Fibroblast of skin of scalp (primary cell): ENCODE measurements at regions not wholly inside any gene's neighbourhood (a gene's known extent, or its start where the extent isn't known, plus 50 kb on each side); places are given as distances from the start of the nearest gene placed in this dataset.
"Not testable (repeated sequence)": the region's sequence is repeated elsewhere in the genome, so short reads cannot be mapped to it uniquely, and the experiment has no call there.

Experiments
- DNase-seq: peaks from one replicate; pipeline ENCODE4 v3.0.0-alpha.2; 2013

DNA sequence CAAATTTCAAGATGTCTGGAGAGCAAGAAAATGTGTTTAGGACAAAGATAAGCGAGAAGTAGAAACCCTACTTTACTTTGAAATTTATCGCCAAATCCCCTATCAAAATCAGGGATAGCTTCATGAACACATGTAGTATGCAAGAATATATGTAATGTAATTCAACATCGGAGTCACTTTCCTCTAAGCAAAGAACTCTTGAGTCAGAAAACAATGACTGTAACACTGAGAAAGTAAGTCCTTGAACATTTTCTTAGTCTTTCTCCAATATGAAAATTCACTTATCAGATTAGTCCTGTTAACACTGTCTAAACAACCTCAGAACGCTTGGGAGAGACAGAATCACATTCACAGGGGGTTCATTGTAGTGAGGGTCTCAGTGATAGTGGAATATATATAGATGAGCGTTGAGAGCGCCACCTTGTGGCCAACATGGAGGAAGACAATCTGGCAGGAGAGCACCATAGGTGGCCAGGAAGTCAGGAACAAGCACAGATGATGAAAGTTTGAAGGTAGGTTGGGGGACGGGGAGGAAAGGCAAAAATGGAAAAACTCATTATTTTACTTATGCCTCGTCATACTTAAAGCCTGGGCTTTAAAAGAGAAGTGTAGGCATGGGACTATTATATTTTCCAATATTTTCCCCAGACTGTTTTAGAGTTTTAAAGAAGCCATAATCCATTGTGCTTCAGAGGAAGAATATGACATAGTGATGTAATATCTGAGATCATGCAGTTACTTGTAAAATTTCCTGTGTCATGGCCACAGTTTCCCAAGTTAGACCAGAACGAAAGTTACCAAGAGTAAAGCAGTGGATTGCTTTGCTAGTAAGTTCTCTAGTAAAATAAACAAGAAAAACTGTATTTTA lies 115.5 kb upstream of the GNAI1 start:
- peak; percentile 64 for DNase-seq

DNA sequence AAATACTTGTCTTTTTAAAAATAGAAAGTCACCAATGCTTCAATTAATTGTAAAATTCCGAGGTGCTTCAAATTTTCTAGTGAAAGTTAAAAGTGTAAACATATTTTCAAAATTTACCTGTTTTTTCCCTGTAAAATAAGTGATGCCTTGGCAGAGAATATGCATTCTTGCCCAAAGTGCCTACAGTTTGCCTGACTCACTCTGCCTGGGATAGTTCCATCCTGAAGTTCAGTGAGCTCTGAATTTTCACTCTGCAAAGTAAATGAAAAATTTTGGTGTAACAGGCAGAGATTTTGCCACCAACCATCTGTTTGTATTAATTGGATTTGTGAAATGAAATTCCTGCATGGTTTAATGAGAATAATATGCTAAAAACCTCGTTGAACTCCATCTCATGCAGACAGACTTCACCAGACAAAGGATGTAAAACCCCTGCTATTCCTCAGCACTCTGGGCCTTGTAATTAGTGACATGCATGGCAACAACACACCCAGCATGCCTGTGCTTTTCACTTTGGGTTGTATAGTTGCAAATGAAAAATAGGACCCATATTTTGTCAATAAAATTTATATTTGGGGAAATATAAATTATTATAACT lies 117.4 kb upstream of the GNAI1 start:
- no peak for DNase-seq

DNA sequence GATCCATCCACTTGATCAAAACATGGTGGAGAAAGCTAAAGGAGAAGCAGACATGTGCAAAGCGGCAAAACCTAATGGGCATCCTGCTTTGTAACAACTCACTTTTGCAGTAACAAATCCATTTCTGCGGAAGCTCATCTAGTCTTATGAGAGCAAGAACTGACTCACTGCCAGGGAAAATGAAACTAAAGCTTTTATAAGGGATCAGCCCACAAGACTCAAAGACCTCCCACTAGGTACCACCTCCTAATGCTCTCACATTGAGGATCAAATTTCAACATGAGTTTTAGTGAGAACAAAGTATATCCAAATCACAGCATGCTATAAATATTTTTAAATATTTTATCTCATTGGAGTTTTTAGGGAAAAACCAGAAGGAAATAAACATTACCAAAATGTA lies 120.1 kb upstream of the GNAI1 start:
- DNase-seq = peak; percentile 68

DNA sequence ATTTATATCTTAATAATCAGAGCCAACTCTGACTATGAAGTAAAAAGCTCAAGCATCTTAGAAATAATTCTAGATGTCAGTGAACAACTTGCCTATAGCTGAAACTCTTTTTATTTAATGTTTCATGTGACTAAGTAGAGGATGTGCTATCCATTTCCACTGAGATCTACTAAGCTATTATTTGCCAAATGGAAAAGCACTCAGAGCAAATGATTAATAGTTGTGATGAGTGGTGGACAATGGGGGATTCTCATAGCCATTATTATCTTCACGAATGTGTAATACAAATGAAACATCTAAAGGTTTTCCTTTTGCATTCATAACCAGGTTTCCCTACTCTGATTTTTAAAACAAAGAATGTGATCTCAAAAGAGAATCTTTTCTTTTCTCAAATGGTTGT lies 126.6 kb upstream of the GNAI1 start:
- no peak for DNase-seq

GRCh38 chr7:80002865-80003264 lies 131.8 kb upstream of the GNAI1 start:
- DNase-seq = no peak

DNA sequence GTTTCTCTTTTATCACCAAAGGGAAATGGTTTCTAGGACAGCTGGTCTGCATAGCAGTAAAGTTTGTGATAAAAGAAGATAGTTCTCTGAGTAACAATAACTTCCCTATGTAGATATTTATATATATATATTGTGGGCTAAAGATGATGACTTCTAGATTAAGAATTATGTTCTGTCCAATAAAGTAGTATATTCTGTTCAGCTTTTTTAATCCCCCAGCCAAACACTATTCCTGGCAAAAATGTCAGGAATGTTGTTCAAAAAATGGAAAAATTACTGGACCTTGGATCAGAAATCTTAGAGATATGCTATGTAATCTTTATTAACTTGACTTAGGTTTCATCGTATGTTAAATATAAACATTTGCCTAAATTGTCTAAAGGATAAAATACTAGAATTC lies 136.3 kb upstream of the GNAI1 start:
- DNase-seq = peak; percentile 60

DNA sequence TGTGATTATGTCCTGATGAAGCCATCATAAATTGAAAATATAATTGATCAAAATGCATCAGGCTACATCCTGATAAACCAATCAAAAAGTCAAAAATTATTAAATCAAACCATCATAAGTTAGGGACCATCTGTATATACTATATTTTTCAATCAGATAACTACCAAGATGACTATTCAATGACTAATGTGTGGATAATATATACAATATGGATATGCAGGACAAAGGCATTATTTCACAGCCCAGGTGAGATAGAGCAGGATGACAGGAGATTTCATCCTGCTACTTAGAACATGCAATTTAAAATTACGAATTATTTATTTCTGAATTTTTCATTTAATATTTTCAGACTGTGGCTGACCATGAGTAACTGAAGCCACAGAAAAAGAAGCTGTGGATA lies 137.3 kb upstream of the GNAI1 start:
- no peak for DNase-seq

DNA sequence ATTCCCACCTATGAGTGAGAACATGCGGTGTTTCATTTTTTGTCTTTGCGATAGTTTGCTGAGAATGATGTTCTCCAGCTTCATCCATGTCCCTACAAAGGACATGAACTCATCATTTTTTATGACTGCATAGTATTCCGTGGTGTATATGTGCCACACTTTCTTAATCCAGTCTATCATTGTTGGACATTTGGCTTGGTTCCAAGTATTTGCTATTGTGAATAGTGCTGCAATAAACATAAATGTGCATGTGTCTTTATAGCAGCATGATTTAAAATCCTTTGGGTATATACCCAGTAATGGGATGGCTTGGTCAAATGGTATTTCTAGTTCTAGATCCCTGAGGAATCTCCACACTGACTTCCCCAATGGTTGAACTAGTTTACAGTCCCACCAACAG lies 138.9 kb upstream of the GNAI1 start:
- not testable (repeated sequence) for DNase-seq

- DNase-seq = peak; percentile 53
Measured at GRCh38 chr7:79988653-79989052, 146.0 kb upstream of the GNAI1 start.

DNA sequence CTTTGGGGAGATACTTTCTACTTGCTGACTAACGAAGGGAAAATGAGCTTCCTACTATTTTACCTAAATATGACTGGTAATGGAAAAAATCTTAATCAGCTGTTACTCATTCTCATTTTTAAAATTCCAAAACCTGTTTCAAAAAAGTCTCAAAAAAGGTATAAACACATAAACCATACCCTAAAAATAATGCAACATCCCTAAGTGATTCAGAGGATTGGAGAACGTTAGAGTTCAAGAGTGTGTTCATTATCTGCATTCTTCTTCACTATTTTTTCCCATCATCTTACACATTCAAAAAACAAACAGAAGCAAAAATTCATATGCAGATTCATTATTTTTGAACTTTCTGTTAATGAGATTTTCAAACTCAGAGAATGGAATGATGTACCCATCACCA lies 150.4 kb upstream of the GNAI1 start:
- peak; percentile 52 for DNase-seq

DNA sequence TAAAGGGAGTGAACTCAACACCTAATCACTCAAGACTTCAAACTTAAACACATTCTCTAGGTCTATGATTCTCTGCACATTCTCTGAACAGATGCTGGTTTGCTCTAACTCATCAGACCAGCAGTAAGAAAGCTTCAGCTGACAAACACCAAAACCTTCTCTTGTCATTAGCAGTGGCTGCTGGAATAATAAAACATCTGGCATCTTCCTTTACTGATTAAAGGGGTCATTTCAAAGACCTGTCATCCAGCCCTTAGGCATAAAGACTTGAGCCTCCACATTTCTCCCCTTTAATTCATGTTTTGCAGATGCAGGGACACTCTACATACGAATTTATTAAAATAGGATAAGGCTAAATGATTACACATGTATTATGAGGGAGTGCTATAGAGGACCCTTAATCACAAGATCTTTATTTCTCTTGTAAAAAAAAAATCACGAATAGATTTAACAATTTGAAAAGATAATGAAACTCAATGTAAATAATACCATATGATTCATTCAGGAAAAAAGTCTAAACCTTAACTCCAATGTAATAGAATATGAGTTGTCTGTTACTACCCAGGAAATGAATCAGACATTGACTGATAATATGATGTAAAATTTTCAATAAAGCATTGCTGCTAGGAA lies 152.4 kb upstream of the GNAI1 start:
- peak; percentile 36 for DNase-seq

DNA sequence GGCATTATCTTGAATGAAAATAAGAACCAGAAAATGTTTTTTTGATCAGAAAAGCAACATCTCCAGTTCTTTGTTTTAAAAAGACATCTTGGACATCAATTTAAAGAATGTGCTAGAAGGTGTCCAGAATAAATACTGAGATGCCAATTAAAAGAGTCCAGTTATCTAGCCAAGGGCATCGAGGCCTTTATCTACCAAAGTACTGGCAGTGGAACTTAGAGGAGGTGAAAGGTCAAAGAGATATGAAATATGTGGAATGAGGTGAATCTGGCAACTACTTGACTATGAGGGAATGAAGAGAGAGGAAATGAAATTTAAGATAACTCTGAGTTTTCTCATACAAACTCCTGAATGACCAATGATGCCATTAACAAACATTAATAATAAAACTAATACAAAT lies 154.3 kb upstream of the GNAI1 start:
- DNase-seq = no peak

- no peak for DNase-seq
Measured at GRCh38 chr7:79979437-79979836, 155.2 kb upstream of the GNAI1 start.

DNA sequence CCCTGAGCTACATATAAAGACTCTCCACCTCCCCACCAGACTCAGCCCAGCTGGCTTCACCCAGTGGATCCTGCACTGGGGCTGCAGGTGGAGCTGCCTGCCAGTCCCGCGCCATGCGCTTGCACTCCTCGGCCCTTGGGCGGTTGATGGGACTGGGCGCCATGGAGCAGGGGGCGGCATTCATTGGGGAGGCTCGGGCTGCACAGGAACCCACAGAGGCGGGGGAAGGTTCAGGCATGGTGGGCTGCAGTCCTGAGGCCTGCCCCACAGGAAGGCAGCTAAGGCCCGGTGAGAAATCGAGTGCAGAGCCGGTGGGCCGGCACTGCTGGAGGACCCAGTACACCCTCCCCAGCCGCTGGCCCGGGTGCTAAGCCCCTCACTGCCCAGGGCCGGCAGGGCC lies 157.2 kb upstream of the GNAI1 start:
- no peak for DNase-seq

DNA sequence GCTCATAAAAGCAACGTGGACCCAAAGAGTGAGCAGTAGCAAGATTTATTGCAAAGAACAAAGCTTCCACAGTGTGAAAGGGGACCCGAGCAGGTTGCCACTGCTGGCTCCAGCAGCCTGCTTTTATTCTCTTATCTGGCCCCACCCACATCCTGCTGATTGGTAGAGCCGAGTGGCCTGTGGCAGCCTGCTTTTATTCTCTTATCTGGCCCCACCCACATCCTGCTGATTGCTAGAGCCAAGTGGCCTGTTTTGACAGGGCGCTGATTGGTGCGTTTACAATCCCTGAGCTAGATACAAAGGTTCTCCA lies 158.0 kb upstream of the GNAI1 start:
- DNase-seq = not testable (repeated sequence)

- not testable (repeated sequence) for DNase-seq
Measured at GRCh38 chr7:79975986-79976710, 158.5 kb upstream of the GNAI1 start.

DNA sequence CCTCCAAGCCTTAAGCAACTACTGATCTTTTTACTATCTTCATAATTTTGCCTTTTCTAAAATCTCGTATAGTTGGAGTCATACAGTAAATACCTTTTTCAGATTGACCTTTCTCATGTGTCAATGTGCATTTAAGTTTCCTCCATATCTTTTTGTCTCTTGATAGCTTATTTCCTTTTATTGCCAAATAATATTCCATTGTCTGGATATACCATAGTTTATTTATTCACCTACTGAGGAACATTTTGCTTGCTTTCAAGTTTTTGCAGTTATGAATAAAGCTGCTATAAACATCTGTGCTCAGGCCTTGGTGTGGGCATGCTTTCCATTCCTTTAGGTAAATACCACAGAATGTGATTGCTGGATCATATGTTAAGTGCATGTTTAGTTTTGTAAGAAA lies 161.2 kb upstream of the GNAI1 start:
- DNase-seq = no peak

- DNase-seq = no peak
Measured at GRCh38 chr7:79971058-79971457, 163.6 kb upstream of the GNAI1 start.

DNA sequence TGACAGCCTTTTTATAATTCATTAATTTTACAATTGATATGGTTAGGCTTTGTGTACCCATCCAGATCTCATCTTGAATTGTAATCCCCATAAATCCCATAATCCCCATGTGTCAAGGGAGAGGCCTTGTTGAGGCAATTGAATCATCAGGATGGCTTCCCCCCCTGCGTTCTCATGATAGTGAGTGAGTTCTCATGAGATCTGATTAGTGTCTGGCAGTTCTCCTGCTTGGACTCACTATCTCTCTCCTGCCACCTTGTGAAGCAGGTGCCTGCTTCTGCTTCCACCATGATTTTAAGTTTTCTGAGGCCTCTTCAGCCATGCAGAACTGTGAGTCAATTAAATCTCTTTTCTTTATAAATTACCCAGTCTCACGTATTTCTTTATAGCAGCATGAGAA lies 165.7 kb upstream of the GNAI1 start:
- no peak for DNase-seq

DNA sequence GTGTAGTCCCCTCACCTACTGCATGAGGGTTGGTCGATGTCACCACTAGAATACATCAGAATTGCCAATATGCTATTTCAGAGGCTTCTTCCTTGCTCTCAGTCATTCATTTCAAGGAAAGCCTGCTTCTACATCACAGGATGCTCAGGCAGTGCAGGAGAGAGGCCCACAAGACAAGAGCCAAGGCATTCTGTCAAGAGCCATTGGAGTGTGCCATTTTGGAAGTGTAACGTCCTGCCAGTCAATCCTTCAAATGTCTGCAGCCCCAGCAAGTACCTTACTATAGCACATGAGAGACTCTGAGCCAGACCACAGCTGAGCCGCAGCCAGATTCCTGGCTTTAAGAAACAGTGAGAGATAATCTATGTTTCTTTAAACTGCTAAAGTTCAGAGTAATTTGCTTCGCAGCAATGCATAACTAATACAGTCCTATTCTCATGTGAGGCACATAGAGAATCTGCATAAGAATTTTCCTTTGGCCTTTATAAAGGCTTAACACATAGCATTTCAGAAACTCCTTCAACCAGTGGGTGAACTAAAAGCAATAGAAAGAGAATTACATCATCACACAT lies 166.5 kb upstream of the GNAI1 start:
- DNase-seq = no peak

GRCh38 chr7:79965946-79966345 lies 168.7 kb upstream of the GNAI1 start:
- no peak for DNase-seq

DNA sequence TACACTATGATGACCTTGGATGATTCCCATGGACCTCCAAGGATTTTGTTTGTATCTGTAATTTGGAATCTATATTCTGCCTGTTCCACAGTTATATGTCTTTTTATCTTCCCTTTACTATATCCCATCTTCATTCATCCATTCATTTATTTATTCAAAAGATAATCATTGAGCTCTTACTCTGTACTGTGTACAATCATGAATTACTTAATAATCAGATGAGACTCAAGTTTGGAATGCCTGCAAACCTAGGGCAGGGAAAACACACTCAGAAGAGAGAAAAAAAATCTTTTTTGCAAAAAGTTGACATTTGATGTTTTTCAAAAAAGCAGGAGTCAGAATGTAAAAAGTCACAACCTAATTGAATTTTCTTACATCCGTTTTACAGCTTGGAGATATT lies 170.2 kb upstream of the GNAI1 start:
- no peak for DNase-seq

DNA sequence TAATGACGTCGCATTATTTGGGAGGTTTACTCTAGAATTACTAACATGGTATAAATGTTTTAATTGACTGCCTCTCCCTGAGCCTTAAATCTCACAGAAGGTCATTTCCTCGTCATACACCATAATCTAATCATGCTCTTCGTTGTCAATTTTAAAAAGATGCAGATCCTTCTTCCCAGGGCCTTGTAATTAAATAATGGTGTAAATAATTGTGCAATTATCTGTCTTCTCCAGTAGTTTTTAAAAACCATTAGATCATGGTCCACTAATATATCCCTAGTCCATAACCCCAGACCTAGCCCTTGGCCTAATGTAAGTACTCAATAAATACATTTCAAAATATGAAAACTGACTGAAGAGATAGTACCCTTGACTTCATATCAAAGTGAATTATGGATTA lies 181.5 kb upstream of the GNAI1 start:
- DNase-seq = no peak
